DND-41 (cell line): ENCODE measurements at regions not wholly inside any gene's neighbourhood (a gene's known extent, or its start where the extent isn't known, plus 50 kb on each side); places are given as distances from the start of the nearest gene placed in this dataset.

Source experiments
- ATAC-seq: fragments of 200-7000 bp; cut with Tn5 transposase; 3 replicates; pipeline ENCODE4 v1.9.1; 2021; ENCODE audit warnings: low read depth; ENCODE audit not compliant: insufficient read depth
- DNase-seq: peaks from one replicate; pipeline ENCODE4 v3.0.0-alpha.2; 2020
- H2AFZ ChIP-seq: 2 replicates; pipeline ENCODE4 v1.6.0; 2012; ENCODE audit warnings: low read depth, low read length
- H3K27ac ChIP-seq: 2 replicates; pipeline ENCODE4 v1.5.1; 2012; ENCODE audit warnings: low read length, inconsistent platforms
- H3K27me3 ChIP-seq: fragments of 200-600 bp; sonication (generic); 2 replicates; pipeline ENCODE4 v1.6.0; 2012; ENCODE audit warnings: low read length, mild to moderate bottlenecking, inconsistent platforms; ENCODE audit not compliant: insufficient read depth, poor library complexity
- H3K36me3 ChIP-seq: 2 replicates; pipeline ENCODE4 v1.5.1; 2012; ENCODE audit warnings: low read length, inconsistent platforms; ENCODE audit not compliant: insufficient read depth
- H3K4me1 ChIP-seq: 2 replicates; pipeline ENCODE4 v1.5.1; 2012; ENCODE audit warnings: mild to moderate bottlenecking, low read length; ENCODE audit not compliant: insufficient read depth
- H3K4me2 ChIP-seq: 2 replicates; pipeline ENCODE4 v1.6.0; 2012; ENCODE audit warnings: mild to moderate bottlenecking, moderate library complexity, low read length, inconsistent platforms; ENCODE audit not compliant: insufficient read depth
- H3K4me3 ChIP-seq, 2 experiments: fragments of 200-600 bp in 1 of 2; shearing (Covaris generic) in 1 of 2; 2 replicates each; pipeline ENCODE4 v1.5.1; 2012 to 2016; ENCODE audit warnings: inconsistent platforms in 2 of 2, low read length in 2 of 2, mild to moderate bottlenecking in 2 of 2, low read depth in 1 of 2, moderate library complexity in 1 of 2
- H3K79me2 ChIP-seq: 2 replicates; pipeline ENCODE4 v1.6.0; 2012; ENCODE audit warnings: low read length, inconsistent platforms; ENCODE audit not compliant: insufficient read depth
- H3K9ac ChIP-seq: 2 replicates; pipeline ENCODE4 v1.6.0; 2012; ENCODE audit warnings: low read depth, mild to moderate bottlenecking, inconsistent platforms, low read length, moderate library complexity
- H3K9me3 ChIP-seq: 2 replicates; pipeline ENCODE4 v1.5.1; 2012; ENCODE audit warnings: low read length, moderate library complexity, mild to moderate bottlenecking, inconsistent platforms; ENCODE audit not compliant: insufficient read depth, severe bottlenecking
- H4K20me1 ChIP-seq: 2 replicates; pipeline ENCODE4 v1.6.0; 2012; ENCODE audit warnings: low read length; ENCODE audit not compliant: insufficient read depth
- EZH2 ChIP-seq: IDR thresholded peaks from 3 replicates; pipeline ENCODE4 v1.6.1; 2012; ENCODE audit warnings: borderline replicate concordance, low read depth, mild to moderate bottlenecking, moderate library complexity, low read length, inconsistent platforms; ENCODE audit not compliant: severe bottlenecking
- TF ChIP-seq, protein P1 (sequence below): IDR thresholded peaks from 2 replicates; pipeline ENCODE4 v1.5.1; 2012; ENCODE audit warnings: borderline replicate concordance, low read length, moderate library complexity, mild to moderate bottlenecking; ENCODE audit not compliant: poor library complexity, severe bottlenecking; ENCODE audit errors: extremely low read depth

DNA sequence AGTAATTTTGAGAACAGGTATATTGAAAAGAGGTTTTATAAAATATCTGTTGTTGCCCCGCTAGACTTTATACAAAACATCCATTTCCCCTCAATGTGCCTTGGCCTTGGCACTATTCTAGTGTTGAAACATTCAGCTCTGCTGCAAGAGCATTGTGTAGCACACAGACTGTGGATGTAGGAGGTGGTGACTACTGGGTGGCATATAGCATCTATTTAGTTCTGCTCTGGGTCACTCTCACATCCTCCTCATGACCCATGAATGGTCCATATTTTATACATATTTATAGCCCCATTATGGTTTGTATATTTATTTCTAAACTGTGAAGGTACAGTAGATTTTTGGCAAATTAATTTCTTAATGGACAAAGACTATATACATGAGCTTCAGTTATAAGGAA lies 1022.0 kb upstream of the CELF4 start:
- Histone ChIP-seq H2AFZ (no peak overlapping the region), H3K4me1 (no peaks in the 10 kb centered on the region), H3K9me3 (no peaks in the 10 kb centered on the region), H3K9ac (no peak overlapping the region), H3K4me3 (no peak overlapping the region), H3K27me3 (no peaks in the 10 kb centered on the region), H4K20me1 (no peaks in the 10 kb centered on the region), H3K36me3 (no peaks in the 10 kb centered on the region), H3K4me2 (no peak overlapping the region), H3K27ac (no peak overlapping the region), H3K79me2 (no peaks in the 10 kb centered on the region)
- no peak for DNase-seq
- TF ChIP-seq EZH2: no peak
- TF ChIP-seq, protein P1, sequence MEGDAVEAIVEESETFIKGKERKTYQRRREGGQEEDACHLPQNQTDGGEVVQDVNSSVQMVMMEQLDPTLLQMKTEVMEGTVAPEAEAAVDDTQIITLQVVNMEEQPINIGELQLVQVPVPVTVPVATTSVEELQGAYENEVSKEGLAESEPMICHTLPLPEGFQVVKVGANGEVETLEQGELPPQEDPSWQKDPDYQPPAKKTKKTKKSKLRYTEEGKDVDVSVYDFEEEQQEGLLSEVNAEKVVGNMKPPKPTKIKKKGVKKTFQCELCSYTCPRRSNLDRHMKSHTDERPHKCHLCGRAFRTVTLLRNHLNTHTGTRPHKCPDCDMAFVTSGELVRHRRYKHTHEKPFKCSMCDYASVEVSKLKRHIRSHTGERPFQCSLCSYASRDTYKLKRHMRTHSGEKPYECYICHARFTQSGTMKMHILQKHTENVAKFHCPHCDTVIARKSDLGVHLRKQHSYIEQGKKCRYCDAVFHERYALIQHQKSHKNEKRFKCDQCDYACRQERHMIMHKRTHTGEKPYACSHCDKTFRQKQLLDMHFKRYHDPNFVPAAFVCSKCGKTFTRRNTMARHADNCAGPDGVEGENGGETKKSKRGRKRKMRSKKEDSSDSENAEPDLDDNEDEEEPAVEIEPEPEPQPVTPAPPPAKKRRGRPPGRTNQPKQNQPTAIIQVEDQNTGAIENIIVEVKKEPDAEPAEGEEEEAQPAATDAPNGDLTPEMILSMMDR: no peak
- no peak for ATAC-seq

DNA sequence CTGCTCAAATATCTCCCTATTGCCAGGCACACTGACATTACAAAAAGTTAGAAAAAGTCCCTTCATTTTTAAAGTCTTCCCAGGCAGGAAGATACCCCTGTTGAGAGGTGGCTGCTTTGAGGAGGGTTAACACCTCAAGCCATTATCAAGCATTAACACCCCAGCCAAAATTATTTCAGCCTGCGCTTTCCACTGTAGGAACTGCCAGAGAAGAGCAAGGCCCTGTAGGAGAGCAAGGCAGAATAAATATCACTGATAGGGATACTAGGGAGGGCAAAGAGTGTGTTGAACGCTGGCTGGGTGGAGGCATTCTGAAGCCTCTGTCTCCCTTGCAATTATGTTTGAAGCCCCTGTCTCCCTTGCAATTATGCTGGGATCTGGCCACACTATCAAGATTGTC lies 1020.7 kb upstream of the CELF4 start:
- ATAC-seq (no peak), DNase-seq (no peak)
- H2AFZ ChIP-seq: no peak overlapping the region

DNA sequence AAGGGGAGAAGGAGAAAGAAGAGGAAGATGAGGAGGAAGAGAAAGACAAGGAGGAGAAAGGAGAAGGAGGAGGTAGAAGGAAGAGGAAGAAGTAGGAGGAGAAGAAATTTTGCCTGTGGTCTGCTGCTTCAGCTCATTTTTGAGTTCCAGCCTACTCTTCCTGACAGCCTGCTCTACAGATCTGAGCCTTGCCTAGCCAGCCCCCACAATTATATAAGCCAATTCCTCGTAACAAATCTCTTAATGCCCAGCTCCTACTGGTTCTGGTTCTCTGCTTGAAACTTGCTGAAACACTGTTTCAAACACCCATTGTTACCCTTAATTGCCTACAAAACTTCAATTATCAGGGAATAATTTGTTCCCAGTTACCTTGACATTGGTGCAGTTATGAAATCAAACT lies 1014.2 kb upstream of the CELF4 start:
- Histone ChIP-seq H3K4me1 (peaks cover 49% of the 10 kb centered on the region), H3K27ac (no peak overlapping the region), H3K4me2 (no peak overlapping the region), H3K9me3 (no peaks in the 10 kb centered on the region), H3K36me3 (no peaks in the 10 kb centered on the region), H4K20me1 (no peaks in the 10 kb centered on the region), H2AFZ (peak overlapping the region; percentile 5; the same call in 1 of the 2 replicates), H3K4me3 (no peak overlapping the region), H3K9ac (no peak overlapping the region), H3K27me3 (no peaks in the 10 kb centered on the region), H3K79me2 (no peaks in the 10 kb centered on the region)
- TF ChIP-seq EZH2: no peak
- TF ChIP-seq, protein P1: no peak
- ATAC-seq (no peak), DNase-seq (no peak)

More for the DNA sequence above, 1020.7 kb upstream of the CELF4 start:
- H3K4me2 ChIP-seq: no peak overlapping the region
- H3K4me1 ChIP-seq: peaks cover 5% of the 10 kb centered on the region
- H3K9ac ChIP-seq: no peak overlapping the region
- no peaks in the 10 kb centered on the region for H4K20me1 ChIP-seq
- TF ChIP-seq, protein P1: no peak
- TF ChIP-seq EZH2: no peak
- no peaks in the 10 kb centered on the region for H3K27me3 ChIP-seq
- H3K27ac ChIP-seq: no peak overlapping the region
- H3K4me3 ChIP-seq: no peak overlapping the region
- H3K79me2 ChIP-seq: no peaks in the 10 kb centered on the region
- H3K9me3 ChIP-seq: no peaks in the 10 kb centered on the region
- no peaks in the 10 kb centered on the region for H3K36me3 ChIP-seq

DNA sequence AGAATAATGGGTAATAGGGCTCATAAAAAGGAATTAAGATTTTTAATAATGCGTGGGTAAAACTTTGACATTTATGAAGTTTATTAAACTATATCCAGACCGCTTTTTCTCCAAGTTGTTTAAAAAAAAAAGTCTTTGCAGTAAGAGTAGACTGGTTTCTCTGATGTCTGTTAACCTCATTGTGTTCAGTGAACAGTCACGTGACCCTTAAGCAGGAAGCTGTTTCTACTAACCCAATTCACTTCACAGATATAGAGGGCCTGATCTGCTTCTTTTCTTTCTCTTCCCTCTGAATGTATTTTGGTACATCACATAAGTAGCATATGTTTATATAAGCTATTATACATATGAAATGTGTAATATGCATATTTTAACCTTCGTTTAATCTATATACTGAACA lies 1011.3 kb upstream of the CELF4 start:
- Histone ChIP-seq H3K27me3 (no peaks in the 10 kb centered on the region), H2AFZ (peak overlapping the region; percentile 42; the same call in 1 of the 2 replicates), H3K4me3 (no peak overlapping the region), H4K20me1 (no peaks in the 10 kb centered on the region), H3K9ac (no peak overlapping the region; the same call in 1 of the 2 replicates), H3K36me3 (no peaks in the 10 kb centered on the region), H3K27ac (peak overlapping the region; percentile 73; the same call in 1 of the 2 replicates), H3K9me3 (no peaks in the 10 kb centered on the region), H3K4me2 (no peak overlapping the region), H3K4me1 (peaks cover 51% of the 10 kb centered on the region), H3K79me2 (no peaks in the 10 kb centered on the region)
- ATAC-seq: peak; percentile 63
- no peak for TF ChIP-seq EZH2
- TF ChIP-seq, protein P1: no peak
- DNase-seq: peak; percentile 10
